GM21423 (cell line): ENCODE measurements at regions not wholly inside any gene's neighbourhood (a gene's known extent, or its start where the extent isn't known, plus 50 kb on each side); places are given as distances from the start of the nearest gene placed in this dataset.

Experiments used
- ATAC-seq: cut with Tn5 transposase; IDR thresholded peaks from one replicate; pipeline ENCODE4 v1.9.1; 2021; ENCODE audit warnings: mild to moderate bottlenecking, moderate library complexity; ENCODE audit not compliant: unreplicated experiment

GRCh38 chr3:46146548-46146947 is 61.6 kb downstream of the CCR1 start:
- ATAC-seq: no peak

- no peak for ATAC-seq
Measured at GRCh38 chr3:46146021-46146420, 62.1 kb downstream of the CCR1 start.

GRCh38 chr3:46145147-46145546 is 63.0 kb downstream of the CCR1 start:
- no peak for ATAC-seq

- no peak for ATAC-seq
Measured at GRCh38 chr3:46143951-46144473, 64.1 kb downstream of the CCR1 start.

DNA sequence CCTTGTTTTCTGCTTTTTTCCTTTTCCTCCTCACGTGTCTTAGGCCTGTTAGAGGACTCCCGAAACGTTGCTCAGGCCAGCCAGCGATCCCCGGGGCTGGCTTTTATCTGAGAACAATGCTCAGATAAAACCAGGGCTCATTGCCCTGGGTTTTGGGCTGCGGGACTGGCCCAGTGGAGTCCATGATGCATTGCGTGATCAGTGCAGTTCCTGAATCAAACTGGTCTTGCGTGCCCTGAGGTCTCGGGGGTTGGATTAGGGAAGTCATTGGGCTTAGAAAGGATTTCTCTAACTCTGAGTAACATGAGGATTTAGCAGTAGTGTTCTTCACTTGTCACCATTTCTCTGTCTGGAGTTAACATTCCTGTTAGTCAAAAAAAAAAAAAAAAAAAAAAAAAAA is 66.3 kb downstream of the CCR1 start:
- ATAC-seq: no peak

DNA sequence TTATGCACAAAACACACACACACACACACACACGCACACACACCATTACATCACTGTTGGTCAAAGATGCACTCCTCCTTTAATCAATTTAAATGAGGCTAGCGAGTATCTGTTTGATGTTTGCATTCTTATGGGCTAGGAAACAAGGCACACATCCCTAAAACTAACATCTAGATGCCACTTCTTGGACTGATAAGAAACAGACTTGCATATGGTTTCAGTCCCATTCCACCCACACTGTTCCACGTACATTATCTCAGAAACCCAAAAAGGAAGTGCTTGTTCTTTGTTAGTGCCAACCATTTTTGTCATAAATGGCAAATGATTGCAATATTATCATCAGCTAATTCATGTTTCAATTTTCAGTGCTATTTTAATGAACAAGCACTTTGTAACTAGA is 69.5 kb downstream of the CCR1 start:
- no peak for ATAC-seq

- ATAC-seq: no peak
Measured at GRCh38 chr3:46135475-46135874, 72.6 kb downstream of the CCR1 start.

DNA sequence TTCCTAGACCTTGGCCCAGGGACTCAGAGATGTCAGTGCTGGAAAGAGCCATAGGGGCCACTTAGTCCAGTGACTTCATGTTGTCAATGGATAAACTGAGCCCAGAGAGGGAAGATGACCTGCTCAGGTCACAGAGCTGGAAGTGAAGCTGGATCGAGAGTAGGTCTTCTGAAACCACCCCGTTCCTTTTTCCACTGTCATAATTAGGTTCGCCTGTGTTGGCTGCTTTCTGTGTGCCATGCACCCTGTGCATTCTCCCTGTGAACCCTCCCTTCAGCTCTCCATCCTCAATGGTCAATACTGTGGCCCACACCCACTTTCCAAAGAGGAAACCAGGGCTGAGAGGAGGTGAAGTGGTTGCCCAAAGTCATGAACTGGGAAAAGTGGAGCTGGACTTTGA is 74.8 kb downstream of the CCR1 start:
- no peak for ATAC-seq

- no peak for ATAC-seq
Measured at GRCh38 chr3:46132565-46132964, 75.5 kb downstream of the CCR1 start.

- ATAC-seq: no peak
Measured at GRCh38 chr3:46131884-46132450, 76.1 kb downstream of the CCR1 start.

GRCh38 chr3:46130631-46131310 is 77.3 kb downstream of the CCR1 start:
- no peak for ATAC-seq

DNA sequence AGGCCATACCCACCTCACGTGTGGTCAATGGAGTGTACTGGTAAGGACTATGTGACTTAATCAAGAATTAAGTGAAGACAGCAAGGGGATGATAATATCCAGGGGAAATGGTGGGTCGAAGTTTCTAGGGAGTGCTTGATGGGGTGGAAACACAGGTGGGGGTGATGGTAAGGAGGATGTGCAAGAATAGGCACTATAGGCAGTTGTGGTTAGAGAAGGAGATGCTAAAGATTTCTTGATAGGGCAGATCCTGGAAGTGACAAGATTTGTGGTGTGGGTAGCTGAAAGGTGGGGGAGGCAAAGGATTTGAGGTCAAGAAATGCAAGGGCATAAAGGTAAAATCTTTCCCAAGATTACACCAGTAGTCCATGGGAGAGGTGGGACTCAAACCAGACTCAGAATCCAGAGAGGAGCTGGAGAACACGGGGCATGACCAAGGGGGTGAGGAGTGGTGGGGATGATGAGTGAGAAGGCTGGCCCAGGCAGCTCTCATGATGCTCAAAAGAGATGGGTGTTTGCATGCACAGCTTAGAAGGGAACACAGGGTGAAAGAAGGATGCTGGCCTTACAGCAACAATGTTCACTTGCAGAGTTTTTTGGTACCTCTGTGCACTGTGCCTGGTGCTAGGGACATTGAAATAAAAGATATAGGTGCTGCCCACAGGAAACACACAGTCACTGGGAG is 78.4 kb downstream of the CCR1 start:
- ATAC-seq: no peak

- no peak for ATAC-seq
Measured at GRCh38 chr3:46127503-46127902, 80.6 kb downstream of the CCR1 start.

DNA sequence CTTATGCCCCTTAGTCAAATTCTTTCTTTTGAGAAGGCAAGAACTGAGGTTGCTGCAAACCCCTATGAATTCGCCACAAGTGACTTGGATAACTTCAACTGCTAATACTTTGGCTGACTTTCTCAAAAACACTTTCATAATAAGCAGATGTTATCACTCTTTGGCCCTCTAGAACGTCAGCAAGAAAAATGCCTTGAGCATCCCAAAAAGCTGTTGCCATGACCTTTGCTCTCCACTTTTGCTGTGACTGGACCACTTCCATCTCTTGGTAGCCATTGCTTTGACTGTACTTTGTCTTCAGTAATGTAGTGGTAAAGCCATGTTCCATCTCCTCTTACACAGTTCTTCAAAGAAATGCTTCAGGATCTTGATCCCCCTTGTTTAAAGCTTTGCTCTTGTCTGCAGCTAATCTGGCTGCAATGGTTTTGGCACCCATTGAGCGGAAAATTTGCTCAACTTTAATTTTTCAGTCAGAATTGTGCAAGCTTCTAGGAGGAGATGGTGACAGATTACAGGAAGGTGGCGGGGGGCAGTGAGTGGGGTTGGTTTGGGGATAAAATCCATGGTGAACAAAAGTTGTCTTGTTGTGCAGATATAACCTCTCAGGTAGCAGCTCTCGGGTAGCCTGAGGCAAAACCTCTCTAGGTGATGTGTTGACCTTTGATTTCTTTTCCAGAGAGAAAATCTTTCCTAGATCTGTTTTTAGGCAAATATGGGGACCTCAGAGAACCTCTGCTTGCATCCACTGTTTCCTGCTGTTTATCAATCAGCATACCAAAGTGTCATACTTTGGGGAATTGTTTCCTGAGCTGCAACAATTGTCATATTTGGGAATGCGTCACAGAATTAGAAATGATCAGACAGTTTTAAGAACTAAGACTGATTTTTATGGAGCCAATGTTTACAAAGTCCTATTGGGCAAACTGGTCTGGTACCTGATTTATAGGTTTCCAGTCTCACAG is 83.6 kb downstream of the CCR1 start:
- ATAC-seq: no peak

- no peak for ATAC-seq
Measured at GRCh38 chr3:46123646-46124045, 84.5 kb downstream of the CCR1 start.

DNA sequence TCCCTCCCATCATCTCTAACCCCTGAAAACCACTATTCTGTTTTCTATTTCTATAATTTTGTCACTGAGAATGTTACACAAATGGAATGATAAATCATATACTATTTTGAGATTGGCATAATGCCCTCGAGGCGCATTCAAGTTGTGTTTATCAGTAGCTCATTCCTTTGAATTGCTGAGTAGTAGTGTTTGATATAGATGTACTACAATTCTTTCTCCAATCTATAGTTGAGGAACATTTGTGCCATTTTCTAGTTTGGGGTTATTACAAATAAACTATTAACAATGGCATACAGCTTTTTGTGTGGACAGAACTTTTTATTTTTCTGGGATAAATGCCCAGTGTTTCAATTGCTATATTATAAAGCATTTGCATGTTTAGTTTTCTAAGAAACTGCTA is 86.0 kb downstream of the CCR1 start:
- ATAC-seq: no peak

GRCh38 chr3:46120983-46121382 is 87.1 kb downstream of the CCR1 start:
- ATAC-seq: no peak

DNA sequence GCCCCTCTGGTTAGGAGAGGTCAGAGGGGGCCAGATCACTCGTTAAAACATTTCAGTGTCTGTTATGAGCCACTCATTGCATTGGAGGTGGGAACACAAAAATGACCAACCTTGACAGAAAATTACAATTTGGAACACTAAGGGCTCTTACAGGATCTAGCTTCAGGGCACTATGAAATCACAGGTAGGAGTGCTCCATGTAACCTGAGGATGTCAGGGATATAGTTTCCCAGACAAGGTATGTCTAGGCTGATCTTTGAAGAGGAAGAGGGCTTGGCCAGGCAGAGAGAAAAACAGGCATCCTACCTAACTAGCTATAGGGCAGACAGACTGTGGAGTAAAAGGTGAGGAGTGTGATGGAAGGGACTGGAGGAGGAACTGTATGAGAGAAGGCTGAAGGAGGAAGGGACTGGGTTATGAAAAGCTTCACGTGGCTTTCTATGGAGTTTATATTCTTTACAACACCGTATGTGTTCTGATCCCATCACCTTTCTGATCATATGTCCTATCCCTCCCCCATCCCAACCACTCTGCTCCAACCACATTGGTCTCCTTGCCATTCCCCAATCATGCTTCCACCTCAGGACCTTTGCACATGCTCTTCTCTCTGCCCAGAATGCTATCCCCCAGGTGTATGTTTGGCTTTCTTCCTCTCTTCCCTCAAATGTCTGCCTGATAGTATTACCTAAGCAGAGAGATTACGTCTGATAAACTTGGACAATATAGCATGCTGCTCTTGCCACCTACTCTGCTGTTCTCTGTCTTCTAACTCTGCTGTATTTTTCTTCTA is 88.2 kb downstream of the CCR1 start:
- ATAC-seq: no peak

GRCh38 chr3:46119253-46119652 is 88.9 kb downstream of the CCR1 start:
- ATAC-seq: no peak

- ATAC-seq: no peak
Measured at GRCh38 chr3:46116996-46117395, 89.7 kb upstream of the XCR1 start.
